SK-N-SH (cell line): ENCODE measurements at regions not wholly inside any gene's neighbourhood (a gene's known extent, or its start where the extent isn't known, plus 50 kb on each side); places are given as distances from the start of the nearest gene placed in this dataset.

Experiments used
- CTCF ChIA-PET: fragments of 300-600, 350-600 bp; formaldehyde crosslinking; extraction: SDS; loops from one replicate; lab custom pipeline; 2021; lab: Yijun Ruan, JAX
- POLR2A ChIA-PET: fragments of 350-600 bp; sonication (Branson Sonifier 250); formaldehyde crosslinking; extraction: SDS; loops from one replicate; lab custom pipeline; 2020; ENCODE audit warnings: antibody characterized with exemption, inconsistent platforms; lab: Yijun Ruan, JAX
- DNase-seq: peaks from one replicate; pipeline ENCODE4 v3.0.0; 2012
- H2AFZ ChIP-seq: fragments of 200-600 bp; sonication (generic); 2 replicates; pipeline ENCODE4 v1.8.1; 2016; ENCODE audit warnings: antibody characterized with exemption, mild to moderate bottlenecking, low read depth
- H3F3A ChIP-seq: fragments of 200-600 bp; sonication (generic); replicated peaks from 2 replicates; pipeline ENCODE3; 2016; ENCODE audit warnings: antibody characterized with exemption, mild to moderate bottlenecking; ENCODE audit not compliant: insufficient read depth
- H3K27ac ChIP-seq, 2 experiments: fragments of 200-500 bp in 1 of 2; fragments of 200-600 bp in 1 of 2; sonication (Bioruptor generic) in 1 of 2; sonication (generic), shearing (Covaris generic) in 1 of 2; 2 replicates each; pipeline versions ENCODE4 v1.5.1 to v1.6.1; 2014 to 2016; ENCODE audit warnings: low read depth in 2 of 2, inconsistent platforms in 1 of 2, low read length in 1 of 2, mild to moderate bottlenecking in 1 of 2, mixed read lengths in 1 of 2
- H3K27me3 ChIP-seq: fragments of 200-600 bp; sonication (generic), shearing (Covaris generic); 2 replicates; pipeline ENCODE4 v1.6.1; 2016; ENCODE audit warnings: mixed run types; ENCODE audit not compliant: insufficient read depth
- H3K36me3 ChIP-seq, 2 experiments: fragments of 200-500 bp in 1 of 2; fragments of 200-600 bp in 1 of 2; sonication (Bioruptor generic) in 1 of 2; sonication (generic) in 1 of 2; replicated peaks in 1 of 2; 2 replicates each; pipeline versions ENCODE3 to v1.5.1; 2014 to 2016; ENCODE audit warnings: low read length in 1 of 2, mild to moderate bottlenecking in 1 of 2; ENCODE audit not compliant: insufficient read depth in 2 of 2, control insufficient read depth in 1 of 2
- H3K4me1 ChIP-seq, 2 experiments: fragments of 200-500 bp in 1 of 2; fragments of 200-600 bp in 1 of 2; sonication (Bioruptor generic) in 1 of 2; sonication (generic), shearing (Covaris generic) in 1 of 2; 2 replicates each; pipeline versions ENCODE4 v1.5.1 to v1.6.1; 2014 to 2016; ENCODE audit warnings: low read depth in 1 of 2, low read length in 1 of 2, mixed run types in 1 of 2; ENCODE audit not compliant: insufficient read depth in 2 of 2, control insufficient read depth in 1 of 2
- H3K4me2 ChIP-seq: fragments of 200-600 bp; sonication (generic), shearing (Covaris generic); 2 replicates; pipeline ENCODE4 v1.6.1; 2017; ENCODE audit warnings: mixed run types
- H3K4me3 ChIP-seq, 2 experiments: fragments of 200-500 bp in 1 of 2; fragments of 200-600 bp in 1 of 2; sonication (Bioruptor generic) in 1 of 2; sonication (generic), shearing (Covaris generic) in 1 of 2; 2 replicates each; pipeline versions ENCODE4 v1.5.1 to v1.8.1; 2014 to 2016; ENCODE audit warnings: low read depth in 2 of 2, inconsistent platforms in 1 of 2, low read length in 1 of 2, mild to moderate bottlenecking in 1 of 2, mixed read lengths in 1 of 2, moderate library complexity in 1 of 2
- H3K79me2 ChIP-seq: fragments of 200-600 bp; sonication (generic); 2 replicates; pipeline ENCODE4 v1.8.1; 2017; ENCODE audit warnings: mild to moderate bottlenecking; ENCODE audit not compliant: insufficient read depth
- H3K9ac ChIP-seq: fragments of 200-600 bp; sonication (generic); 2 replicates; pipeline ENCODE4 v1.6.1; 2017; ENCODE audit warnings: mixed run types
- H3K9me2 ChIP-seq: fragments of 200-600 bp; sonication (generic); 2 replicates; pipeline ENCODE4 v1.6.1; 2017; ENCODE audit warnings: mixed run types
- H3K9me3 ChIP-seq: fragments of 200-600 bp; sonication (generic); 2 replicates; pipeline ENCODE4 v1.6.1; 2017; ENCODE audit warnings: mixed run types, mild to moderate bottlenecking, moderate library complexity
- H4K20me1 ChIP-seq: fragments of 200-600 bp; sonication (generic); 2 replicates; pipeline ENCODE4 v1.6.1; 2017; ENCODE audit warnings: mild to moderate bottlenecking, mixed run types; ENCODE audit not compliant: insufficient read depth
- CHD2 ChIP-seq: fragments of 150-350 bp; IDR thresholded peaks from 2 replicates; pipeline ENCODE4 v1.6.1; 2018; ENCODE audit warnings: low read length; ENCODE audit not compliant: partially characterized antibody
- EP300 ChIP-seq, 2 experiments: IDR thresholded peaks; 2 replicates each; pipeline versions ENCODE4 v1.4.0 to v1.6.1; 2012; ENCODE audit warnings: borderline replicate concordance in 1 of 2, low read depth in 1 of 2, low read length in 1 of 2
- FOSL2 ChIP-seq: IDR thresholded peaks from 2 replicates; pipeline ENCODE4 v1.4.0; 2012; ENCODE audit warnings: low read depth, mild to moderate bottlenecking, moderate library complexity, borderline replicate concordance
- FOXM1 ChIP-seq: IDR thresholded peaks from 2 replicates; pipeline ENCODE4 v1.4.0; 2012; ENCODE audit warnings: low read depth, mild to moderate bottlenecking
- GATA2 ChIP-seq: sonication (generic); formaldehyde crosslinking; IDR thresholded peaks from 2 replicates; pipeline ENCODE4 v1.5.0; 2020; ENCODE audit warnings: mild to moderate bottlenecking, missing genetic modification reagents
- IRF3 ChIP-seq: fragments of 150-350 bp; IDR thresholded peaks from 2 replicates; pipeline ENCODE4 v1.6.1; 2016; ENCODE audit warnings: mild to moderate bottlenecking, low read depth, low read length
- JUND ChIP-seq: IDR thresholded peaks from 2 replicates; pipeline ENCODE4 v1.4.0; 2012
- MEF2A ChIP-seq: IDR thresholded peaks from 2 replicates; pipeline ENCODE4 v1.4.0; 2012; ENCODE audit warnings: low read depth, borderline replicate concordance
- NRF1 ChIP-seq: IDR thresholded peaks from 2 replicates; pipeline ENCODE4 v1.6.1; 2012; ENCODE audit warnings: low read depth, mild to moderate bottlenecking, low read length
- PBX3 ChIP-seq: IDR thresholded peaks from 2 replicates; pipeline ENCODE4; 2012
- POLR2AphosphoS5 ChIP-seq: IDR thresholded peaks from 2 replicates; pipeline ENCODE4 v1.6.1; 2012; ENCODE audit warnings: low read depth, low read length
- RAD21 ChIP-seq: IDR thresholded peaks from 2 replicates; pipeline ENCODE4 v1.6.1; 2012; ENCODE audit warnings: mild to moderate bottlenecking, low read length
- RCOR1 ChIP-seq: fragments of 150-350 bp; IDR thresholded peaks from 2 replicates; pipeline ENCODE4 v1.6.1; 2017; ENCODE audit warnings: antibody characterized with exemption, low read length
- RFX5 ChIP-seq: IDR thresholded peaks from 2 replicates; pipeline ENCODE4 v1.6.1; 2012; ENCODE audit warnings: mild to moderate bottlenecking, improper control_type of control experiment, low read length
- SIN3A ChIP-seq: IDR thresholded peaks from 2 replicates; pipeline ENCODE4 v1.6.1; 2012; ENCODE audit warnings: low read depth, mild to moderate bottlenecking, low read length, moderate library complexity, borderline replicate concordance
- TAF1 ChIP-seq: IDR thresholded peaks from 2 replicates; pipeline ENCODE4 v1.6.1; 2012; ENCODE audit warnings: low read depth, mild to moderate bottlenecking, low read length, moderate library complexity, borderline replicate concordance
- TCF12 ChIP-seq: IDR thresholded peaks from 2 replicates; pipeline ENCODE4 v1.4.0; 2012
- USF1 ChIP-seq: IDR thresholded peaks from 2 replicates; pipeline ENCODE4 v1.4.0; 2012; ENCODE audit warnings: low read depth, borderline replicate concordance
- YY1 ChIP-seq: IDR thresholded peaks from 2 replicates; pipeline ENCODE4 v1.4.0; 2012; ENCODE audit warnings: low read depth, mild to moderate bottlenecking
- ZBTB33 ChIP-seq: IDR thresholded peaks from 2 replicates; pipeline ENCODE4 v1.4.0; 2012; ENCODE audit warnings: low read depth, borderline replicate concordance
- WGBS: methylation state at CpG from one replicate; pipeline ENCODE4 v1.1.6; 2017; ENCODE audit warnings: low lambda C conversion rate; 5-methylcytosine and 5-hydroxymethylcytosine counted together

- DNase-seq: no peak
- no peak overlapping the region for H3K4me2 ChIP-seq
- no peaks in the 10 kb centered on the region for H3K27me3 ChIP-seq
- H3K36me3 ChIP-seq: no peaks in the 10 kb centered on the region
- H3K79me2 ChIP-seq: no peaks in the 10 kb centered on the region
- H4K20me1 ChIP-seq: no peaks in the 10 kb centered on the region
- WGBS: 49% methylated on average over 1 of the region's 1 CpG
- no peaks in the 10 kb centered on the region for H3K4me1 ChIP-seq
- no peaks in the 10 kb centered on the region for H3F3A ChIP-seq
- ChIA-PET POLR2A (no interaction called here), CTCF (interaction anchor here (1.4 kb wide), 1 partner anchor 11 kb away, joined by 7 read pairs; no protein-coding TSS in a partner anchor)
- no peak for TF ChIP-seq USF1
- no peak; the same call in 1 of the 2 replicates for TF ChIP-seq RAD21
- TF ChIP-seq FOSL2: no peak
- TF ChIP-seq TAF1: no peak
- no peak for TF ChIP-seq NRF1
- TF ChIP-seq JUND: no peak
- TF ChIP-seq CHD2: no peak
- TF ChIP-seq GATA2 (CRISPR knock-in tag): no peak
- TF ChIP-seq SIN3A: no peak
- no peak for TF ChIP-seq TCF12
- no peak for TF ChIP-seq IRF3
- no peak for TF ChIP-seq RCOR1
- no peak for TF ChIP-seq ZBTB33
- no peak for TF ChIP-seq POLR2AphosphoS5
- no peak for TF ChIP-seq MEF2A
- no peak overlapping the region for H3K4me3 ChIP-seq
- no peak overlapping the region for H3K27ac ChIP-seq
- H3K9me3 ChIP-seq: no peaks in the 10 kb centered on the region
- no peaks in the 10 kb centered on the region for H3K9me2 ChIP-seq
- H3K9ac ChIP-seq: no peak overlapping the region
- H2AFZ ChIP-seq: no peak overlapping the region
Measured at GRCh38 chrX:101787934-101788333, 128.3 kb upstream of the ARMCX2 start.

- H3K9me3 ChIP-seq: no peaks in the 10 kb centered on the region
- H3K4me1 ChIP-seq: no peaks in the 10 kb centered on the region
- no peak overlapping the region for H3K27ac ChIP-seq
- no peaks in the 10 kb centered on the region for H4K20me1 ChIP-seq
- H3K9ac ChIP-seq: no peak overlapping the region
- 21% methylated on average over 1 of the region's 1 CpG for WGBS
- H3K79me2 ChIP-seq: no peaks in the 10 kb centered on the region
- TF ChIP-seq RCOR1 (no peak), RFX5 (no peak), GATA2 (CRISPR knock-in tag) (no peak), JUND (no peak), FOXM1 (no peak), USF1 (no peak), MEF2A (no peak), EP300 (IDR thresholded peaks at IDR 0.05; ENCODE audit: borderline replicate concordance in 1 of 2, low read depth in 1 of 2, low read length in 1 of 2) (no peak), PBX3 (no peak), CHD2 (no peak), POLR2AphosphoS5 (no peak), YY1 (no peak), TAF1 (no peak)
- H3F3A ChIP-seq: no peaks in the 10 kb centered on the region
- ChIA-PET POLR2A (no interaction called here), CTCF (interaction anchor here (0.6 to 0.9 kb wide), 2 partner anchors 29 to 1091 kb away, joined by 3 to 6 read pairs; no protein-coding TSS in a partner anchor)
- DNase-seq: no peak
- H3K27me3 ChIP-seq: no peaks in the 10 kb centered on the region
- H2AFZ ChIP-seq: no peak overlapping the region
- no peaks in the 10 kb centered on the region for H3K36me3 ChIP-seq
- no peak overlapping the region for H3K4me2 ChIP-seq
- H3K9me2 ChIP-seq: no peaks in the 10 kb centered on the region
- H3K4me3 ChIP-seq: no peak overlapping the region
Measured at GRCh38 chrX:101785142-101785541, 125.5 kb upstream of the ARMCX2 start.
